Activated naive CD4-positive, alpha-beta T cell (primary cell): ENCODE measurements at regions not wholly inside any gene's neighbourhood (a gene's known extent, or its start where the extent isn't known, plus 50 kb on each side); places are given as distances from the start of the nearest gene placed in this dataset.
"Not testable (repeated sequence)": the region's sequence is repeated elsewhere in the genome, so short reads cannot be mapped to it uniquely, and the experiment has no call there.

Source experiments
- DNase-seq, 4 experiments: peaks; one replicate each; lab custom pipeline; 2025; lab: John Stamatoyannopoulos, UW

DNA sequence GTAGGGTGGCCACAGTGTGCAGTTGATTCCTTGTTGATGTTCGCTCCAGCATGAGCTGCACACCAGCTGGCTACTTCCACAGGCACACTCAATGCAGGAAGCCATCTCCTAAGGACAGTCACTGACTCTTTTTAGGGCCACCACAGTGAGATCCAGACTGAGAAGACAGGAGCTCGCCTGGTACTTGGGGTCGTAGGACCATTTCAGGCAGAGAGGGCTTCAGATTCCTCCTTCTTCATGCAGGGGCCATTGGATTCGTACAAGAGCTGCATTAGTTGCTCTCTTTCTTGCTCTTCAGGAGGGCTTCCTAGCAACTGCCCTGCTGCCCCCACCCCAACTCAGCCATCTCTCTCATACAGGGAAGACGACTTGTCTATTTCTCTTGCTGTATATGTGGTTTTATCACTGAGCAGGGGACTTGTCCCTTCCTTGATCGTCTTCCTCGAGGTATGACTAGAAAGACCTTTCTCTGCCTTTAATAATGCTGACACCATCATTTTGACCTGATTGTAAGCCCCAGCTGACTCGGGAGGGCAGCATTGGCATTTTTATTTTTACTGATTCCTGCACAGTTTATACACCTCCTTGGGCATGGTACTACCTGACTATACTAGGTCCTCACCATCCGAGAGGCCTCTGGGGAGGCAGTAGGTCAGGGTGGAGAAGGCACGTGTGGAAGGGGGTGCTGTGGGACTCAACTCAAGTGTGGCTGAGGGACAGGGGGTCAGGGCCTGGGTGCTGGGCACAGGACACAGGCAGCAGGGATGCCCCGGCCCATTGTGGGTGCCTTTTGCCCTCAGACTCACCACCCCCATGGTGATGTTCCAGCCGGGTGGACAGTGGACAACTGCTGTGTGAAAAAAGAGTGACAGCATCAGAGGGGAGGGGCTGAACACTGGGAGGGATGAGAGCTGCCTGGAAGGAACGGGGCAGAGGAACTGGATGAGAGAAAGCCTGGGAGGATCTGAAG, 136.7 kb upstream of the ZNF746 start:
- DNase-seq, result no peak

DNA sequence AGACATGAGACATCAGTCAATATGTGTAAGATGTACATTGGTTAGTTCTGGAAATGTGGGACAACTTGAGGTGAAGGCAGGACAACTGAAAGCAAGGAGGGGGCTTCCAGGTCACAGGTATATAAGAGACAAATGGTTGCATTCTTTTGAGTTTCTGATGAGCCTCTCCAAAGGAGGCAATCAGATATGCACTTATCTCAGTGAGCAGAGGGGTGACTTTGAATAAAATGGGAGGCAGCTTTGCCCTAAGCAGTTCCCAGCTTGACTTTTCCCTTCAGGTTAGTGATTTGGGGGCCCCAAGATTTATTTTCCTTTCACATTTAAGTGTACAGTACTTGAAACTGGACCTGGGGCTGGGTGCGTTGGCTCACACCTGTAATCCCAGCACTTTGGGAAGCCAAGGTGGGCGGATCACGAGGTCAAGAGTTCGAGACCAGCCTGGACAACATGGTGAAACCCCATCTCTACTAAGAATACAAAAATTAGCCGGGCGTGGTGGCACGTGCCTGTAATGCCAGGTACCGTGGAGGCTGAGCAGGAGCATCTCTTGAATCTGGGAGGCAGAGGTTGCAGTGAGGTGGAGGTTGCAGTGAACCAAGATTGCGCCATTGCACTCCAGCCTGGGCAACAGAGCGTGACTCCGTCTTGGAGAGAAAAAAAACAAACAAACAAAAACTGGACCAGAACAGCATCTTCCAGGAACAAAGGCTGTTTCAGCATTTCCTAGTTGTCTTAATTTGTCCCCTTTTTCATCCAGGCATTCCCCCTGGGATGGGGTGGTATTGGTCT, 130.9 kb upstream of the ZNF746 start:
- not testable (repeated sequence) for DNase-seq

DNA sequence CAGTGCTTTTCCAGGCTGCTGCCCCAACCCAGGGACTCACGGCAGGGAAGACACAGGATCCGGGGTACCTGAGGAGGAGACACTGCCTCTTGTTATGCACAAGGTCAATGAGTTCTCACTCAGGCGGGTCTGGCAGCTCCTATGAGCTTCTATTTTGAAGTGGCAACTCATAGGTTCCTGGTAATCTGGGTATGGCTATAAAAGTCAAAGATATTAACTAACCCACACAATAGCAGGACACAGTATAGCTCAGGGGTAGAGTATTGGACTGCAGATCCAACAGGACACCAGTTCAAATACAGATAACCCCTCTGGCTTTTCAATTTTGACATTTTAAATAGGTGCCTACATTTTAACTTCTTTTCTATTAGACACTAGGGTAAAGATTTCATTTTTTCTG, 130.3 kb upstream of the ZNF746 start:
- no peak for DNase-seq

DNA sequence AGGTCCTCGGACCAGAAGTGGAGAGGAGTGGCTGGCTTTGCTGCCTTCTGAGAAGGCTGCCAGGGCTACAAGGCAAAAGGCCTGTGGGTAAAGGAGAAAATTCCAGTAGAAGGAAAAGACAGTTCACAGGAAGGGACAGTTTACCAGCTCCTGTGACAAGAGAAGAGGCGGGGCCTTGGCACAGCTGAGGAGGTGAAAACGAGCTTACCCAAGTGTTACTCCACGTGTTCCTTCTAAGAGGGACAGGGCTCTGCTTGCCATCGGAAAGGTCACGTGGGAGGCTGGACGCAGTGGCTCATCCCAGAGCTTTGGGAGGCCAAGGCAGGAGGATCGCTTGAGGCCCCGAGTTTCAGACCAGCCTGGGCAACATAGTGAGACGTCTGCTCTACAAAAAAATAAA, 129.4 kb upstream of the ZNF746 start:
- DNase-seq, result no peak

DNA sequence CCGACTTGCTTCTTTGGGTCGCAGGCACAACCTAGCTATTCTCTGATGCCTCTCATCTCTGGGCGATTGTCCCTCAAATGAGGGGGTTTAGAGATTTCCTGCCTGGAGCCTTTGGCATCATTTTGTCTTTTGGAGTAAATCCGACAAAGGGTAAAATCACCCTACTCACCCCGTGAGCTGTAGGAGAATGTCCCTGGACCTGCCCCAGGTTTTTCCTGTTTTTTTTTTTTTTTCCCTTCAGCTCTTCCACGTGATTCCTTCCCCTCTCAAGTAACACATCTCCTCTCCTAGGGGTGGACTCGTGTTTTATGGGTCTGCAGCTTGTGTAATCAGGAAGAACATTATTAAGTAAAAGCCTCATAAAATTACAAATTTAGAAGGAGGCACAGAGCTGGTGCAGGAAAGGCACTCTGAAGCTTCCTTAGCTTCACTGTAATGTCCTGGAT, 128.4 kb upstream of the ZNF746 start:
- no peak for DNase-seq

DNA sequence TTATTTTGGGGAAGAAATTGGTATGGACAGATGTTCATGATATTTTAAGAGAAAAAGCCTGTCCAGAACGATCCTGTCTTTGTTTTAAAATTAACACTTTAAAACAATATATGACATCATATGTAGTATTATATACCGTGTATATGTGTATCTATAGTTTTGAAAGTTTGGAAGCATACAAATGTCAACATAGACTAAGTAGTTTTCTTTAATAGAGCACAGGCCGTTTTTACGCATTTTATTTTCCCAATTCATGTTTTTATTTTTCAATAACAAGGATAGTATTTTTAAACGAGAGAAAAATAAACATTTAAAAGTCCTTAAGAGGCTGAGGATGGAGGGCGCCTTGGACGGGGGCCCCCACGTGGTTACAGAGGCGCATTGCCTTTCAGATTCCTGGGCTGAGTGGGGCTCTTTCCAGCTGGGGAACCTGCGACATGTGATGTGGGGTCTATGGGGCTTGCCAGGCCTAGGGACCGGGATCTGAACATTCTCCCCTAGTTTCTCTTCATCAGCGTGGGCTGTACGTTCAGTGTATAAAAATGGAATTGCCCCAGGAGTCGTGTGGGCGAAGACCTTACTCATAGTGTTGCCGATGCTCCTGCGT, 127.8 kb upstream of the ZNF746 start:
- DNase-seq, result peak; percentile 11 to 39 (median 16)

DNA sequence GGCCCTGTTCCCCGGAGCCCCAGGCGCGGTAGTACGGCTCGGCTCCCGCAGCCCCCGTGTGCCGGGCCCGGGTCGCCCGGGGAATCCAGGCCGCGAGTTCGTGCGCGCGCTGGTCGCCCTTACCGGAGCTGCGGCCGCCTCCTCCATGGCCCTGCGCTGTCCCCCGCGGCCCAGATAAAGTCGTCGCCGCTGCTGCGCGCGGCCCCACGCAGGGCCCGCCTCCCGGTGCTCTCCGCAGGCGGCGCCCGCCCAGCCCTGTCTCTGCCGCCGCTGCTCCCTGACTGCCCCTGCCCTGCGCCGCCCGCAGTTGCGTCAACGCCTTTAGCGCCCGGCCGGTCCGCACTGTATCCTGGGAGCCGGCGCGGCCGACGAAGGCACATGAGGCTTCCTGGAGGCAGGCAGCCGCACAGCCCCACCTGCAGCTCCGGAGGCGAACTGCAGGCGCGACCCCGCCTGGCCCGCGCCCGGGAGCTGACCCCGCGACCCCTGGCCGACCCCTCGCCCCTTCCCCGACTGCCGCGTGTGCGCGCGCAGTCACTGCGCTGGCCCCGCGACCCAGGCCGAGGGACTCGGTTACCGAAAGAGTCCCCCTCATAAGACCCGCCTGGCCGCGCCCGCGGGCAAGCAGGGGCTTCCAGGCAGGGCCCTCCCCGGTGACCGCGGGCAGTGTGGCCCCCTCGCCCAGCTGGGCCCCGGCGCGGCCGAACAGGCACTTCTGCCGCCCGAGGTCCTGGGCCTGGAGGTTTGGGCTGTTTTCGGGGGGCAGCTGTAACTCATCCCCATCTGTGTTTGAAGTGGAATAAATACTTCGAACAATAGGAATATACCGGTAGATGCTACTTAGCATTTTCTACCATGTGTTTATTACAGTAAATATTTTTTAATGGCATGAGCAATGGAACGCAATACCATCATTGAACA, 127.1 kb upstream of the ZNF746 start:
- peak; percentile 59 to 85 (median 76) for DNase-seq

DNA sequence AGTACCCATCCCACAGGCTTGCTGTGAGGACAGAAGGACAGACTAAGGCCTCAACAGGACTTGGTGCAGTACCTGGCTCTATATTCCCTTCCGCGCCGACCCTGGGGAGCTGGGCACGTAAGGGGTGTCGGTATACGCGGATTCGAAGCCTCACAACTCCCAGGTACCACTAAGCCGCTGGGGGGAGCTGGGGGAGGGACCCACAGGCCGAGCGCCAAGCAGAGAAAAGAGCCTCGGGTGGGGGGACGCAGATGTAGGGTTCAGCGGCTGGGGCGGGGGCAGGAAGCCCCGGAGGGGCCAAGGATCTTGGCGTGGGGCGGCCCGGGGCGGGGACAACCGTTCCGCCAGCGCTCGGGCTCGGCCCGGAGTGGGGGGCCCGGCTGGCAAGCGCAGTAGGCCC, 126.4 kb upstream of the ZNF746 start:
- peak; percentile 13 to 44 (median 26) for DNase-seq

DNA sequence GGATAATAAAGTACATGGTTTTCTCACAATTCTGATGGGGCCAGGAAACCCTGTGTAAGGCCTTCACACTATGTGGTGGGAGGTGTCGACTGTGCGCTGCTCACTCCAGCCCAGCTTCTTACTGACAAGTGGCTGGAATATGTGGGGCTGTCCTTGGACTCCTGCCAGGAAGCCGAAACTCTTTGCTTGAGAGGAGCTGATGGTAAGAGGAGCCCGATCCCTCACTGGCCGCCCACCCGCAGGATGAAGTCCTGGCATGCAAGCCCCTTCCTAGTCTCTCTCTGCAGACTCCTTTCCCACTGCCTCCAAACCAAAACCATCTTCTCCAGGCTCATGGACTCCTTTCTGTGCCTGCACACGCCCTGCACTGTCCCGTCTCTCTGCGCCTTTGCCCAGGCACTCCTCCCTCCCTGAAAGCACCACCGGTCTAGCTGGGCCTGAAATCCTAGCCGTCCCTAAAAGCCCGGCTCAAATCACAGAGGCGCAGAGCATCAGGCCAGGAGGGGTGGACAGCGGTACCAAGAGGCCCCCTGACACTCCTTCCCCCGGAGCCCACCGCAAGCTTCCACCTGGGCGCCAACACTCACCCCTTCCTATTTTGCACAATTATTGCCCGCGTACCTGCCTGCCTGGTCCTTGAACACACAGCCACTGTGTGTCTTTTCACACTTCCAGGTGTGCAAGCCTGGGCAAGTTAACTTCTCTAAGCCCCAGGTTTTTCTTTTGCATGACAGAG, 125.8 kb upstream of the ZNF746 start:
- not testable (repeated sequence) for DNase-seq

DNA sequence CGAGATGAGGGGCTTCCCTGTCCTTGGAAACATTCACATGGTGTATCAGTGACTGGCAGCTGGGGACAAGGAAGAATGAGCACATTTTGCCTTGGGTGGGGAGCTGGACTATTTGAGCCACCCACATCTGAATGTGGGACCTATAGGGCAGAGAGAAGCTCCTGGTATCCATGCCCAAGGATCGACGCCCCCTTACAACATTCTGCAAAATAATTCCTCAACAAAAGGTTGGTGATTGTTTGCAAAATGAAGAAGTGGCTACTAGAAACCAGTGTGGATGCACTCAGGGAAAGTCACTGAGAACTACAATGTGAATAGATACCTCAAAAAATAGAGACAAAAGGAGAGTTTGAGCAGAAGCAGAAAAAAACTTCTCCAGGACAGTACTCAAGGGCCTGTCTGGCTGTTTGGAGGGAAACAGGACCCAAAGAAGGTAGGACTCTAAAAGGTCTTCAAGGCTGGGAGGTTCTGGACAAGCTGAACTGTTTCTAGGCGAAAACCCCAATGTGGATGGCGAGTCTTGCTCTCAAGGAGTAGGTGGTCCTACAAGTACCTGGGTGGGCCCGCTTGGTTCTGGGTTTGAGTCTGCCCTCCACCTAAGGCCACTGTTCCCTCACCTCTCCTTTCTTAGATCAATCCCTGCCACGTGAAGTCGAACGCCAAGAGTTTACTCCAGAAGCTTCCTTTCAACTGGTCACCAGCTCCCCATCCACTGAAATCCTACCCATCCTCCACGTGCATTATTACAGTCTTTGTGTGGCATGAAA, 125.0 kb upstream of the ZNF746 start:
- DNase-seq, result no peak

DNA sequence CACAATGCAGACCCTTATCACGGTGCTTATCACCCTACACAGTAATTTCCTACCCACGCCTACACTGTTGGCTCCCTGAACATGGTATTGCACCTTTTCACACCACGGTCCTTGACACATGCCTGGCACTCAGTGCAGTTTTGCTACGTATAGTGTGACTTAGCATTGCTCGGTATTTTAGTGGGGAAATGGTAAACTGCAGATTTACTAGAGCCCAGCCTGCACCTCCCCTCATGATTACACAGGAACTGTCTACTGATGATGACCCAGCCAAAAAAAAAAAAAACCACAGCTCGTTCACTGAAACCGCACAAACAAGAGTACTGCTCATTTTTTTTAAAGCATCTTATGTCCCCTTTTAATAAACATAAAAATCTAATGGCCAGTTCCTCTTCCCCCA, 124.2 kb upstream of the ZNF746 start:
- no peak for DNase-seq

DNA sequence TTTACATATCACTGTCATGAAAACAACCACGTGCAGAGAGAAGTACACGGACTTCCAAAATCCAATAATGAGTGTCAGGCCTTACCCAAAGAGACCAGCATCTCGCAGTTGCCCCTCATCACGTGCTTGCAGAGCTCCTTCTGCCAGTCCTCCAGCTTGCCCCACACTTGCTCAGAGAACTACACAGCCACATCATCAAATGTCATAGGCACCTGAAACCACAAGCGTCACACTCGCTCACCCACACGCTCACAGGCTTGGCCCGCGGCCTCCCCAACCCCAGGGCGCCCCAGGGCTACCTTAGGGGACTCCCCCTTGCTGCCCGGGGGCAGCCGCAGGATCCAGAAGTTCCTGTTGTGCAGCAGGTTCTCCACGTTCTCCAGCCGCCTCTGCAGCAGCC, 123.4 kb upstream of the ZNF746 start:
- no peak for DNase-seq

DNA sequence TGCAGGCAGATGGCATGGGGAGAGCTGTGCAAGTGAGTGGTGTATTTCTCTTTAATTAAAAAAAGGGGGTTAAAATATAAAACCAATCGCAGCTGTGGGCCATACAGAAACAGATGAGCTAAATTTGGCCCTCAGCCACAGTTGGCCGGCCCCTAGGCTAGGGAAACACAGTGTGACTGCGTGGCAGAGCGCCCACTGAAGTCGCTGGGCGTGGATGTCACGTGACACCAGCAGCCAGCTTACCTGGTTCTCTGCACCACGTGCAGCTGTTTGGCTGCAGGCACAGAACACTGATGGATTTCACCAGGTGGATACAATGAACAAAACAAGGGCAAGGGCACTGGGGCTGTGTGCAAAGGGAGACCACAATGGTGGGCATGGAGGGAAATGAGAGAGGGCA, 119.3 kb upstream of the ZNF746 start:
- DNase-seq, result no peak

DNA sequence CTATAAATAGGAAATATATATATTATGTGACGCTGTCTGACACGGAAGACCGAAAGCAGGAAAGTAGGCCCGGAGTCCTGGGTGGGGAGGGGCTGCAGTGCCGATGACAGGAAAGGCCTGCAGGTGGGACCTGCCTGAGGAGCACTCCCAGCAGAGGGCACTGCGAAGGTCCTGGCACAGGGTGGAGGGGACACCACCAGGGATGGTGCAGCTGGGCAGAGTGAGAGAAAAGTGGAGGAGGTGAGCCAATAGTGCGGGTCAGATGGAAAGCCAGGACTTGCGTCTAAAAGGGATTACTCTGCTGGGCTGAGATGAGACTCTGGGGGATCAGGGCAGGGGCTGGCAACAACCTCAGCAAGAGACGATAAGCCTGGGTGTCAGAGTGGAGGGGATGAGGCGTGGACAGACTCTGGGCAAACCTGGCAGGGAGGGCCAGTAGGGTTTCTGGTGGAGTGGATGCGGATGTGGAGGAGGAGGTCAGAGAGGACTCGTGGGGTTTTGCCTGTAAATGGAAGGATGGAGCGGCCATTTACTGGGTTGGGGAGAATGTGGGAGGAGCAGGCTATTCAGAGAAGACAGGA, 118.2 kb upstream of the ZNF746 start:
- DNase-seq, result no peak

DNA sequence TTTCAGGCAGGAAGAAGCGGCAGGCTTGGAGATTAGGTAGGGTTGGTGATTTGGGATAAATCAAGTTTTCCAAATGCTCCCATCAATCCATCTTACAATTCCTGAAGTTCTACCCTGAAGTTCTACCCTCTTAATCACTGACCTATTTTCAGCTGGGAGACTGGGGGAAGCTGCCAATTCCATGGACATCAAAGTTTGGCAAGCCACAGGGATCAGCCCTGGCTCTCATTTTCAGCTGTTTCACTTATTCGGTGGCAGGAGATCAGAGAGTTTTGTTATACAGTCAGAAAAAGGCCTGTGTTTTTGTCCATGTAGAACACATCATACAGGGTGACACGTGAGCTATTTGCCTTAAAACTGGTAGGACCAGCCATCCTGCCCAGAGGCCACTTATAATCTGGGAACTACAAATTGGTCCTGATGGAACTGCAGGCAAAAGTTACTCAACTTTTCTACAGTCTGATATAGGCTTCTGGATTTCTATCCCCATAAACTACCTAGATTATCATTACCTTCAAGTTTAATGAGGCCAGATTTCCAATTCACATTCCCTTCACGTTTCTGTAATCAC, 112.9 kb upstream of the ZNF746 start:
- DNase-seq, result no peak

DNA sequence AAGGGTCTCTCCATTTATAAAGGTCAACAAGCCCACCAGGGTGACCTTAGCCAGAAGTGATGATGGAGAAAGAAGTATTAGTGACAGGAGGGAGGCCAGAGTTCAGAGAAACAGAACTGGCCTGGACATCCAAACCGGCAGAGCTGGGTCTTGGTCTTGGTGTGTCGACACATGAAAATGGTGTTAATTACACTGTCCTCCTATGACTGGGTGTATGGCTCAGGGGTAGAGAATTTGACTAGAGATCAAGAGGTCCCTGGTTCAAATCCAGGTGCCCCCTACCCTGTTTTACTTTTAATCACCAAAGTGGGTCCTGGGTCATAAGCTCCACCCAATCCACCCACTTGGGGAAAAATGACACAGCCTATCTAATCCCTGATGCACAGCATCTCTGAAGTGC, 110.6 kb upstream of the ZNF746 start:
- no peak for DNase-seq

DNA sequence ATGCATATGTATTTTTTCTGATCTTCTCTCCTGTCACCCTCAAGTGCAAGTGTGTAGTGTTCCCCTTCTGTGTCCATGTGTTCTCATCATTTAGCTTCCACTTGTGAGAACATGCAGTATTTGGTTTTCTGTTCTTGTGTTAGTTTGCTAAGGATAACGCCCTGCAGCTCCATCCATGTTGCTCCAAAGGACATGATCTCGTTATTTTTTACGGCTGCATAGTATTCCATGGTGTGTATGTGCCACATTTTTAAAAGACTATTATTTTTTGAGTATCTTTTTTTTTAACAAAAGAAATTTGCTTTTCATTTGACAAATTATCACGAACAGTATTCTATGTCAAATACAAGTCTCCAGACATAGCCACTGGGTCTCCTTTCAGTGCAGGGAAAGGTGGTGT, 110.1 kb upstream of the ZNF746 start:
- no peak for DNase-seq

DNA sequence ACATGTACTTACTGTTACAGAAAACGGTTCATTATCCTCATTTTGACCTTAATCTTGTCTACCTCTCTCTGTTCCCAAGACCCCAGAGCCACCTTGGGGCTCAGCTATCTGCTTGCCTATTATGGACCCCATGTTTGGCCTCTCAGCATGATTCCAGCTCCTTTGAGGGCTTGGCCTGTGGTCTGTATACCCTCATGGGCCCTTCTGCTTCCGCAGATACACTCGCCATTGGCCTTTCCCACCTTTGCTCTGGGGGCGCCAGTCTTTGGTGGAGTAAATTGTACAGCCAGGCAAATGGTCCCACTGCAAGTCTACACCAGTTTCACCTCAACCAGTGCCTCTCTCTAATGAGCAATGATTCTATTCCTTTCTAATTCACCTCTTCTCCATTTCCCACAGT, 109.2 kb upstream of the ZNF746 start:
- DNase-seq, result no peak

DNA sequence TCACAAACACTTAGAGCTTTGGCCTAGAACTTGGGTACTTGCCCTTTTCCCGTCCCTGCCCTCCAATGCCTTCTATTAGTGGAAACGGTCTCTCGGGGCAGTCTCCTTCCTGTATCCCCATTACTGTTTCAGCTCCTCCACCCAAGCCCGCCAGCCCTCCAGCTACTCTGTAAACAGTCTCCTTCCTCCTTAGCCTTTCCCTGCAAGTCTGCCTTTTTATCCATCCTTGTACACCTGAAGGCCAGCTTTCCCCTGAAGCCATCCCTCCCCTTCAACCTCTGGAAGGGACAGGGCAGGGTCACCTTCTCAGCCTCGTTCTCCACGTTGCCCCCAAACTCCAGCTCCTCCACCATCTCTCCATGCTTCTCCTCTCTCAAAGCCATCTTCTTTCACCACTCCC, 108.1 kb upstream of the ZNF746 start:
- DNase-seq, result no peak
